Upper lobe of left lung (tissue), 4 donors: ENCODE measurements at regions not wholly inside any gene's neighbourhood (a gene's known extent, or its start where the extent isn't known, plus 50 kb on each side); places are given as distances from the start of the nearest gene placed in this dataset.

Experiments
- CTCF ChIP-seq, 6 experiments: fragments of 450-650 bp in 4 of 6; fragments of 200-600 bp in 2 of 6; sonication (generic) in 2 of 6; IDR thresholded peaks; one replicate each; pipeline ENCODE4 v1.5.1; 2016 to 2019; ENCODE audit warnings: antibody characterized with exemption in 6 of 6
- EP300 ChIP-seq, 4 donors: sonication (generic); formaldehyde crosslinking; IDR thresholded peaks; one replicate each; pipeline ENCODE4 v1.5.1; 2017; ENCODE audit warnings: antibody characterized with exemption in 4 of 4, control low read depth in 2 of 4

- no peak for TF ChIP-seq CTCF (IDR thresholded peaks at IDR 0.05)
- no peak for TF ChIP-seq EP300 (IDR thresholded peaks at IDR 0.05)
These were observed 124.3 kb upstream of the OR9Q1 start for GRCh38 chr11:57899378-57899777.
